PC-3 (cell line): ENCODE measurements at regions not wholly inside any gene's neighbourhood (a gene's known extent, or its start where the extent isn't known, plus 50 kb on each side); places are given as distances from the start of the nearest gene placed in this dataset.

Experiments
- CTCF ChIP-seq: fragments of 300-600 bp; sonication (generic); conservative IDR thresholded peaks from 2 replicates; pipeline ENCODE4 v1.5.1; 2017; ENCODE audit warnings: antibody characterized with exemption, low read depth, mild to moderate bottlenecking, low read length
- EZH2 ChIP-seq: fragments of 300-600 bp; sonication (generic); IDR thresholded peaks from one replicate; pipeline ENCODE4 v1.6.1; 2017; ENCODE audit warnings: antibody characterized with exemption, mild to moderate bottlenecking, low read length; ENCODE audit not compliant: unreplicated experiment
- EZH2phosphoT487 ChIP-seq: fragments of 300-600 bp; sonication (generic); IDR thresholded peaks from 2 replicates; pipeline ENCODE4 v1.6.1; 2018; ENCODE audit warnings: mild to moderate bottlenecking, antibody characterized with exemption, low read length, borderline replicate concordance

- TF ChIP-seq CTCF, result no peak
- no peak for TF ChIP-seq EZH2
- TF ChIP-seq EZH2phosphoT487, result no peak
Observed at GRCh38 chr1:104760017-104760416, 1010.3 kb downstream of the AMY1C start.
